Mesenchymal stem cell (in vitro differentiated cells and primary cell): ENCODE measurements at regions not wholly inside any gene's neighbourhood (a gene's known extent, or its start where the extent isn't known, plus 50 kb on each side); places are given as distances from the start of the nearest gene placed in this dataset.

Experiments used
- DNase-seq: peaks from one replicate; pipeline ENCODE4 v3.0.0-alpha.2; 2013
- H2AFZ ChIP-seq: one replicate; pipeline ENCODE4 v1.6.1; 2013; ENCODE audit warnings: low read depth, mild to moderate bottlenecking, control low read depth, inconsistent platforms, low read length, moderate library complexity
- H2AK5ac ChIP-seq: 2 replicates; pipeline ENCODE4 v1.6.1; 2013; ENCODE audit warnings: low read length, moderate library complexity, mild to moderate bottlenecking, inconsistent platforms; ENCODE audit not compliant: severe bottlenecking
- H2BK120ac ChIP-seq: one replicate; pipeline ENCODE4 v1.6.1; 2013; ENCODE audit warnings: low read depth, mild to moderate bottlenecking, inconsistent platforms, low read length, moderate library complexity
- H2BK12ac ChIP-seq, 2 experiments: one replicate each; pipeline ENCODE4 v1.6.1; 2013; ENCODE audit warnings: inconsistent platforms in 2 of 2, low read length in 2 of 2, mild to moderate bottlenecking in 2 of 2, moderate library complexity in 2 of 2, control low read depth in 1 of 2
- H2BK15ac ChIP-seq: one replicate; pipeline ENCODE4 v1.6.1; 2013; ENCODE audit warnings: mild to moderate bottlenecking, low read depth, inconsistent platforms; ENCODE audit not compliant: poor library complexity, severe bottlenecking
- H2BK5ac ChIP-seq: 2 replicates; pipeline ENCODE4 v1.6.1; 2013; ENCODE audit warnings: low read depth, mild to moderate bottlenecking, low read length, control low read depth, inconsistent platforms; ENCODE audit not compliant: poor library complexity, severe bottlenecking
- H3K14ac ChIP-seq, 2 experiments: one replicate each; pipeline ENCODE4 v1.6.1; 2013; ENCODE audit warnings: inconsistent platforms in 2 of 2, low read length in 2 of 2, control low read depth in 1 of 2, mild to moderate bottlenecking in 1 of 2, moderate library complexity in 1 of 2
- H3K18ac ChIP-seq, 2 experiments: one replicate each; pipeline ENCODE4 v1.6.1; 2013; ENCODE audit warnings: inconsistent platforms in 2 of 2, low read length in 2 of 2, control low read depth in 1 of 2, low read depth in 1 of 2, mild to moderate bottlenecking in 1 of 2
- H3K23ac ChIP-seq, 2 experiments: one replicate each; pipeline ENCODE4 v1.6.1; 2013; ENCODE audit warnings: inconsistent platforms in 2 of 2, low read length in 2 of 2, mild to moderate bottlenecking in 2 of 2, moderate library complexity in 2 of 2, control low read depth in 1 of 2
- H3K27ac ChIP-seq: 2 replicates; pipeline ENCODE4 v1.5.1; 2013; ENCODE audit warnings: mild to moderate bottlenecking, moderate library complexity, low read length, control low read depth, inconsistent platforms; ENCODE audit not compliant: poor library complexity, severe bottlenecking
- H3K27me3 ChIP-seq, 2 experiments: 2 replicates each; pipeline versions ENCODE4 v1.6.1 to v1.7.0; 2013; ENCODE audit warnings: low read length in 2 of 2, mild to moderate bottlenecking in 2 of 2, moderate library complexity in 2 of 2, control low read depth in 1 of 2, inconsistent platforms in 1 of 2; ENCODE audit not compliant: control insufficient read depth in 1 of 2, insufficient read depth in 1 of 2
- H3K36me3 ChIP-seq, 2 experiments: 2 replicates each; pipeline versions ENCODE4 v1.6.1 to v1.7.0; 2013; ENCODE audit warnings: low read length in 2 of 2, control low read depth in 1 of 2, inconsistent platforms in 1 of 2, low read depth in 1 of 2, mild to moderate bottlenecking in 1 of 2; ENCODE audit not compliant: insufficient read depth in 2 of 2, control insufficient read depth in 1 of 2
- H3K4ac ChIP-seq, 2 experiments: one replicate each; pipeline ENCODE4 v1.6.1; 2013; ENCODE audit warnings: inconsistent platforms in 2 of 2, low read length in 2 of 2, mild to moderate bottlenecking in 2 of 2, moderate library complexity in 2 of 2, control low read depth in 1 of 2, low read depth in 1 of 2
- H3K4me1 ChIP-seq: 2 replicates; pipeline ENCODE4 v1.6.1; 2013; ENCODE audit warnings: low read depth, low read length, control low read depth; ENCODE audit not compliant: control insufficient read depth, insufficient read depth
- H3K4me2 ChIP-seq: 2 replicates; pipeline ENCODE4 v1.6.1; 2013; ENCODE audit warnings: low read length, mild to moderate bottlenecking, inconsistent platforms; ENCODE audit not compliant: poor library complexity, severe bottlenecking
- H3K4me3 ChIP-seq, 2 experiments: 2 replicates each; pipeline versions ENCODE4 v1.5.1 to v1.7.0; 2013; ENCODE audit warnings: low read length in 2 of 2, mild to moderate bottlenecking in 2 of 2, control low read depth in 1 of 2, low read depth in 1 of 2; ENCODE audit not compliant: insufficient read depth in 1 of 2
- H3K79me1 ChIP-seq: replicated peaks from 2 replicates; pipeline ENCODE4 v1.6.1; 2013; ENCODE audit warnings: mild to moderate bottlenecking, control low read depth, low read length, inconsistent platforms; ENCODE audit not compliant: poor library complexity, severe bottlenecking
- H3K9ac ChIP-seq: 2 replicates; pipeline ENCODE4 v1.7.0; 2013; ENCODE audit warnings: mild to moderate bottlenecking, low read length, moderate library complexity
- H3K9me3 ChIP-seq: 2 replicates; pipeline ENCODE4 v1.7.0; 2013; ENCODE audit warnings: mild to moderate bottlenecking, low read length; ENCODE audit not compliant: control insufficient read depth
- H4K8ac ChIP-seq: one replicate; pipeline ENCODE4 v1.6.1; 2013; ENCODE audit warnings: inconsistent platforms, mild to moderate bottlenecking, low read length, moderate library complexity
- H4K91ac ChIP-seq: one replicate; pipeline ENCODE4 v1.6.1; 2013; ENCODE audit warnings: mild to moderate bottlenecking, low read length, inconsistent platforms
- WGBS: methylation state at CpG from one replicate; pipeline ENCODE4 v1.1.7; 2013; ENCODE audit warnings: mixed read lengths; 5-methylcytosine and 5-hydroxymethylcytosine counted together

- Histone ChIP-seq H3K4me1 (no peaks in the 10 kb centered on the region), H2AFZ (no peak overlapping the region), H3K9ac (no peak overlapping the region), H3K4me3 (no peak overlapping the region), H2BK15ac (no peak overlapping the region), H3K27ac (no peak overlapping the region), H3K27me3 (peaks cover 0 to 19% of the 10 kb centered on the region in 2 experiments), H4K91ac (no peak overlapping the region), H4K8ac (no peak overlapping the region), H3K79me1 (no peaks in the 10 kb centered on the region), H2BK120ac (no peak overlapping the region), H3K4ac (no peak overlapping the region), H3K14ac (no peak overlapping the region), H2BK5ac (no peak overlapping the region), H3K23ac (no peak overlapping the region), H2AK5ac (no peak overlapping the region), H3K9me3 (no peaks in the 10 kb centered on the region), H3K36me3 (no peaks in the 10 kb centered on the region), H2BK12ac (no peak overlapping the region), H3K18ac (no peak overlapping the region), H3K4me2 (no peak overlapping the region)
- 26% methylated on average over 2 of the region's 4 CpGs for WGBS
- DNase-seq: no peak
These were observed 263.2 kb upstream of the EDA2R start for GRCh38 chrX:66902081-66902480.

- no peak overlapping the region for H3K18ac ChIP-seq
- no peak overlapping the region for H2BK5ac ChIP-seq
- H4K91ac ChIP-seq: no peak overlapping the region
- H2BK120ac ChIP-seq: no peak overlapping the region
- no peak overlapping the region for H2AFZ ChIP-seq
- no peak for DNase-seq
- H3K4me1 ChIP-seq: no peaks in the 10 kb centered on the region
- no peak overlapping the region for H3K4me3 ChIP-seq
- H3K27me3 ChIP-seq: peaks cover 0 to 19% of the 10 kb centered on the region in 2 experiments
- no peak overlapping the region for H3K4ac ChIP-seq
- H3K9ac ChIP-seq: no peak overlapping the region
- no peak overlapping the region for H3K4me2 ChIP-seq
- H2AK5ac ChIP-seq: no peak overlapping the region
- H3K14ac ChIP-seq: no peak overlapping the region
- H3K36me3 ChIP-seq: no peaks in the 10 kb centered on the region
- H2BK12ac ChIP-seq: no peak overlapping the region
- H3K27ac ChIP-seq: no peak overlapping the region
- H2BK15ac ChIP-seq: no peak overlapping the region
- H3K9me3 ChIP-seq: no peaks in the 10 kb centered on the region
- H3K79me1 ChIP-seq: no peaks in the 10 kb centered on the region
- no peak overlapping the region for H3K23ac ChIP-seq
- H4K8ac ChIP-seq: no peak overlapping the region
These were observed 262.0 kb upstream of the EDA2R start for GRCh38 chrX:66900886-66901285.

- Histone ChIP-seq H3K4me1 (no peaks in the 10 kb centered on the region), H2BK15ac (no peak overlapping the region), H2BK12ac (no peak overlapping the region), H2AFZ (no peak overlapping the region), H2AK5ac (no peak overlapping the region), H3K4me3 (no peak overlapping the region), H3K36me3 (no peaks in the 10 kb centered on the region), H2BK5ac (no peak overlapping the region), H4K91ac (no peak overlapping the region), H3K4ac (no peak overlapping the region), H3K79me1 (no peaks in the 10 kb centered on the region), H3K9ac (no peak overlapping the region), H3K18ac (no peak overlapping the region), H2BK120ac (no peak overlapping the region), H3K27ac (no peak overlapping the region), H3K23ac (no peak overlapping the region), H3K14ac (no peak overlapping the region), H4K8ac (no peak overlapping the region), H3K9me3 (no peaks in the 10 kb centered on the region), H3K27me3 (peaks cover 0 to 17% of the 10 kb centered on the region in 2 experiments), H3K4me2 (no peak overlapping the region)
- DNase-seq: no peak
- WGBS: no CpG with 5 or more reads among the region's 2 CpGs
These were observed 253.1 kb upstream of the EDA2R start for GRCh38 chrX:66892004-66892403.

- H3K18ac ChIP-seq: no peak overlapping the region
- H2BK120ac ChIP-seq: no peak overlapping the region
- no peak overlapping the region for H2AFZ ChIP-seq
- DNase-seq: no peak
- no peak overlapping the region for H3K23ac ChIP-seq
- H3K4ac ChIP-seq: no peak overlapping the region
- H3K4me1 ChIP-seq: no peaks in the 10 kb centered on the region
- no peak overlapping the region for H3K4me3 ChIP-seq
- H4K91ac ChIP-seq: no peak overlapping the region
- no peak overlapping the region for H4K8ac ChIP-seq
- H2AK5ac ChIP-seq: no peak overlapping the region
- H2BK12ac ChIP-seq: no peak overlapping the region
- H3K36me3 ChIP-seq: no peaks in the 10 kb centered on the region
- WGBS: no CpG with 5 or more reads among the region's 2 CpGs
- H3K9ac ChIP-seq: no peak overlapping the region
- no peaks in the 10 kb centered on the region for H3K79me1 ChIP-seq
- H3K9me3 ChIP-seq: no peaks in the 10 kb centered on the region
- no peak overlapping the region for H2BK15ac ChIP-seq
- H2BK5ac ChIP-seq: no peak overlapping the region
- H3K27me3 ChIP-seq: peaks cover 0 to 17% of the 10 kb centered on the region in 2 experiments
- no peak overlapping the region for H3K14ac ChIP-seq
- H3K27ac ChIP-seq: no peak overlapping the region
- H3K4me2 ChIP-seq: no peak overlapping the region
These were observed 250.5 kb upstream of the EDA2R start for GRCh38 chrX:66889418-66889817.
